ENCODE measurements at regions not wholly inside any gene's neighbourhood (a gene's known extent, or its start where the extent isn't known, plus 50 kb on each side); places are given as distances from the start of the nearest gene placed in this dataset.

GRCh38 chr3:166478356-166478755 is 641.1 kb upstream of the BCHE start:
- BruUV-seq (replicated peaks) = no TSS peak
- Histone ChIP-seq H3K79me2 (ENCODE audit: control insufficient read depth, insufficient read depth, low read length) (no peaks in the 10 kb centered on the region), H2AFZ (ENCODE audit: low read depth, low read length) (no peak overlapping the region), H3K4me3 (no peak overlapping the region), H3K36me3 (ENCODE audit: control insufficient read depth, insufficient read depth, low read length) (no peaks in the 10 kb centered on the region), H3K4me2 (ENCODE audit: insufficient read depth, low read length) (no peak overlapping the region), H3K27me3 (ENCODE audit: control insufficient read depth in 2 of 2, insufficient read depth in 2 of 2, low read length in 2 of 2) (no peaks in the 10 kb centered on the region), H3K9me1 (ENCODE audit: control insufficient read depth, insufficient read depth, low read length) (no peaks in the 10 kb centered on the region), H3K9me3 (replicated peaks; ENCODE audit: control insufficient read depth, insufficient read depth, low read depth, low read length) (no peaks in the 10 kb centered on the region; the same call in 1 of the 2 replicates), H3K9ac (ENCODE audit: insufficient read depth in 1 of 2, low read depth in 2 of 2, low read length in 2 of 2) (no peak overlapping the region), H4K20me1 (replicated peaks; ENCODE audit: control insufficient read depth, insufficient read depth, low read length) (no peaks in the 10 kb centered on the region), H3K4me1 (replicated peaks in 1 of 2; ENCODE audit: control insufficient read depth in 2 of 2, insufficient read depth in 2 of 2, low read length in 2 of 2) (no peaks in the 10 kb centered on the region), H3K27ac (ENCODE audit: extremely low read depth, low read depth, low read length) (no peak overlapping the region)
- FAIRE-seq (no peak), DNase-seq (ENCODE audit: extremely low read depth in 1 of 4, low spot score in 3 of 4) (no peak), ATAC-seq (no peak)
- TF ChIP-seq IRF9 (tag; IDR thresholded peaks at IDR 0.05) = no peak
- no peak for TF ChIP-seq ZNF584 (CRISPR knock-in tag; IDR thresholded peaks at IDR 0.05; ENCODE audit: low read depth)
- TF ChIP-seq NEUROD1 (IDR thresholded peaks at IDR 0.05; ENCODE audit: borderline replicate concordance, low read depth, low read length, partially characterized antibody) = no peak
- no peak for TF ChIP-seq ZNF324 (CRISPR knock-in tag; IDR thresholded peaks at IDR 0.05)
- TF ChIP-seq ZNF165 (CRISPR knock-in tag; IDR thresholded peaks at IDR 0.05; ENCODE audit: borderline replicate concordance) = no peak
- no peak for TF ChIP-seq ERF (CRISPR knock-in tag; IDR thresholded peaks at IDR 0.05)
- TF ChIP-seq ETV1 (tag; conservative IDR thresholded peaks at IDR 0.05; ENCODE audit: low read depth) = no peak
- TF ChIP-seq JUN (IDR thresholded peaks at IDR 0.05; ENCODE audit: borderline replicate concordance, low read depth, low read length) = no peak
- no peak for TF ChIP-seq JUN (CRISPR knock-in tag; IDR thresholded peaks at IDR 0.05; ENCODE audit: borderline replicate concordance)
- no peak for TF ChIP-seq PHF21A (IDR thresholded peaks at IDR 0.05; ENCODE audit: borderline replicate concordance, low read depth)
- TF ChIP-seq ETV6 (IDR thresholded peaks at IDR 0.05; ENCODE audit: borderline replicate concordance in 1 of 2, low read depth in 2 of 2, low read length in 1 of 2) = no peak
- no peak for TF ChIP-seq ETV6 (CRISPR knock-in tag; IDR thresholded peaks at IDR 0.05; ENCODE audit: borderline replicate concordance)
- no peak for TF ChIP-seq KDM4B (IDR thresholded peaks at IDR 0.05; ENCODE audit: borderline replicate concordance in 2 of 2, low read depth in 1 of 2)
- no peak for TF ChIP-seq NFE2 (IDR thresholded peaks at IDR 0.05; ENCODE audit: low read depth)
- no peak for TF ChIP-seq FOXJ3 (CRISPR knock-in tag; IDR thresholded peaks at IDR 0.05)
- ChIA-PET POLR2A (no interaction called here), CTCF (ENCODE audit: low intra/inter-chr PET ratio) (no interaction called here)
- intact Hi-C loops (cut with micrococcal nuclease) (no loop called here), in situ Hi-C loops (cut with MboI) (no loop called here)
- 0% methylated on average over 3 of the region's 3 CpGs for WGBS (ENCODE audit: insufficient coverage, low coverage, missing lambda C conversion rate)

Data from K562 (cell line).